GM19468 (cell line): ENCODE measurements at regions not wholly inside any gene's neighbourhood (a gene's known extent, or its start where the extent isn't known, plus 50 kb on each side); places are given as distances from the start of the nearest gene placed in this dataset.
A peak's percentile ranks its signal among the peaks of the same experiment; 100 is the strongest.

ENCODE experiments used
- ATAC-seq: cut with Tn5 transposase; IDR thresholded peaks from one replicate; pipeline ENCODE4 v1.9.1; 2021; ENCODE audit warnings: mild to moderate bottlenecking, moderate library complexity, moderate number of reproducible peaks; ENCODE audit not compliant: unreplicated experiment; ENCODE audit errors: extremely low read depth

DNA sequence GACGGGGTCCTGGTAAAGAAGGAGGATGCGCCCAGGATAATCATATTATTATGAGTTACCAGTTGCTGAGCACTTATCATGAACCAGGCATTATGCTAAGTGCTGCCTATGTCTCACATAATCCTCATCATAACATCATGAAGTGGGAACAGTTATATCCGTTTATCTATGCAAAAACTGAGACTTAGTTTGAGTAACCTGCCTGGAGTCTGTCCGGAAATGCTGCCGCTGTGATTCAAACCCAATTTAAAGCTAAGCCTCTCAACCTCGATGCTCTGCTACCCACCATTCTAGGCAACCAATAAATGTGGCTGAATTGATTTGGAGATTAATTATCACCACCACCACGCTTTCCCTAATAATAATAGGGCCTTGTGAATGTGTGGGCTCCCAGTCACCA, 111.5 kb upstream of the CLMP start:
- no peak for ATAC-seq

DNA sequence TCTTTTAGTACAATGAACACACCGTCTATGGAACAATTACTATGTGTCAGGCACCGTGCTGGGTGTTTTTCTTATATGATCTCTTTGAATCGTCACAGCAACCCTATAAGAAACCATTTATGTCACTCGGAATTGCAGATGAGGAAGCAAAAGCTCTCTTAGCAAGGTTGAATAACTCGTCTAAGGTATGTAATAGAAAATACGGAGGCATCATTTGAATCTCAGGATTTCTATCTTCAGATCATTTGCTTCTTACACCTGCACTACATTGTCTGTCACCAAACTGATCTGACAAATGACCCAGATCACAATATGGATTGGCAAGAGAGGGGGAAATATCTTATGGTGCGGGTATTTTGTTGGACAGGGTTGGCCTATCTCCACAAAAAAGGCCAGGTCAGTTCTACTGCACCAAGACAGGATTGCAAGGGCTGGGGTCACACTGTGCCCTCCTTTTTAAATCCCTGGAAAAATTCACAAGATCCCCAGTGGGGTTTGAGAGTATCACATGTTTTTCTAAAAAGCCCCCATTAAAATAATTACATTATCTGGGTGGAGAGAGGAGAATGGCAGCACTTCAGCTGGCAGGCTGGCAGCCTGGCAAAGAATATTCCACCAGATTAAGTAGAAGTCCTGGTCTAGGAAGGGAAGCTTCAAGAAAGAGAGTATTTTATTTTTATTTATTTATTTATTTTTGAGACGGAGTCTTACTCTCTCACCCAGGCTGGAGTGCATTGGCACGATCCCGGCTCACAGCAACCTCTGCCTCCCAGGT, 110.7 kb upstream of the CLMP start:
- no peak for ATAC-seq

- ATAC-seq = no peak
These were observed 109.9 kb upstream of the CLMP start for GRCh38 chr11:123304828-123305466.

GRCh38 chr11:123303924-123304323, 108.9 kb upstream of the CLMP start:
- ATAC-seq = no peak

GRCh38 chr11:123302751-123303195, 107.7 kb upstream of the CLMP start:
- no peak for ATAC-seq

GRCh38 chr11:123301696-123302400, 106.8 kb upstream of the CLMP start:
- peak; percentile 63 for ATAC-seq

DNA sequence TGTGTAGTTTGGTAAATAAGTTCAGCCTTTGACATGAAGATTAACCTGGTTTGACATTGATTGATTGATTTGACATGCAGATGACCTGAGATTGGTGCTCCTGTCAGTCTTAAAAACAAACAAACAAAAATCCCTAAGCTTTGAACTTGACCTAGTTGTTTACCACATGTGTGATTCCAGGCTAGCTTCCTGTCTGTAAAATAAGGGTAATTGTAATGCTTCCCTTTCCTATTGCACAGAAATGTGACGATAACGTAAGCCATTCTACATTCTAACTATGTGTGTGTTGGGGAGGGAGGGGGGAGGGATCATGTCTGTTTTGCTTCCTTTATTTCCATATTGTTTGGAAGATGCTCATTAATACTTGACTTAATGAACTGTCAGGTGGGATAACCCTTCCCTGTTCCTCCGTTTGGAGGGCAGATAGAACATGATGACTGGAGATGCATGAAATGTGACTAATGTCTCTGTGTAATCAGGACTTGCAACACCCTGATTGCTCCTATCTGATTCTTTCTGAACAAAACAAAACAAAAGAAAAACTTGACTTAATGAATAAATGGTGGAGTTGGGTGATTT, 106.1 kb upstream of the CLMP start:
- ATAC-seq = no peak

DNA sequence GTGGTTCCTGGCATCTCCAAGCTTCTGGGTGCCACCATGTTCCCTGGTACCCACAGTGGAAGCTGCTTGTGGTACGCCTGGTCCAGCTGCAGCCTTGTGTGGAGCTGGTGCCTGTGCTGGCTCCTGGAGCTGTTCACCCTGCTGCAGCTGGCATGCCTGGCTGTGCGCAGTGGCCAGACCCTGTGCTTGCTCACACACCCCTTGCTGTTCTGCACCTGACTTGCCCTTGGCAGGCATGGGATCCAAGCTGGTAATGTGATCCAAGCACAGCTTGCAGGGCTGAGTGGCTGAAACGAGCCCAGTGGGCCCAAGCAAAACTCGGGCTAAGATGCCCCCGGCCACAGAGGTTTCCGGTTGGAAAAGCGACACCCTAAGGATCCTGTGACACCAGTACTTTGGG, 104.7 kb upstream of the CLMP start:
- no peak for ATAC-seq

- ATAC-seq = no peak
These were observed 103.7 kb upstream of the CLMP start for GRCh38 chr11:123298488-123299447.

GRCh38 chr11:123292647-123293046, 97.6 kb upstream of the CLMP start:
- ATAC-seq = no peak

GRCh38 chr11:123291201-123291869, 96.3 kb upstream of the CLMP start:
- no peak for ATAC-seq

DNA sequence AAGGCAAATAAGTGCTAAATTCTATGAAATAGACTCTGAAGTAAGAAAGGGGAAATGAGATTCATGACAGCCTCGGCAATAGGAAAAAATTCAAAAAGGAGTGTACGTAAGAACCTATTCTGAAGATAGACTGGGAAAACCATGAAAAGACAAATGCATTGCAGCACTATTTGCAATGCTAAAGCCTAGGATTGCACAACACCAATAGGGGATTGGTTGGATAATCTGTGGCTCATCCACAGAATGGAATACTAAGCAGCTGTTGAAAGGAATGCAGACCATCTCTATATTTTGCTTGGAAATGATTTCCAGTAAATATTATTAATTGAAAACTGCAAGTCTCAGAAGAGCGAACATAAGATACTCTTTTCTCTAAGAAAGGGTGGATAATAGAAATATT, 91.7 kb upstream of the CLMP start:
- no peak for ATAC-seq

- ATAC-seq = no peak
These were observed 91.2 kb upstream of the CLMP start for GRCh38 chr11:123286255-123286654.

- no peak for ATAC-seq
These were observed 89.4 kb upstream of the CLMP start for GRCh38 chr11:123284454-123284853.

DNA sequence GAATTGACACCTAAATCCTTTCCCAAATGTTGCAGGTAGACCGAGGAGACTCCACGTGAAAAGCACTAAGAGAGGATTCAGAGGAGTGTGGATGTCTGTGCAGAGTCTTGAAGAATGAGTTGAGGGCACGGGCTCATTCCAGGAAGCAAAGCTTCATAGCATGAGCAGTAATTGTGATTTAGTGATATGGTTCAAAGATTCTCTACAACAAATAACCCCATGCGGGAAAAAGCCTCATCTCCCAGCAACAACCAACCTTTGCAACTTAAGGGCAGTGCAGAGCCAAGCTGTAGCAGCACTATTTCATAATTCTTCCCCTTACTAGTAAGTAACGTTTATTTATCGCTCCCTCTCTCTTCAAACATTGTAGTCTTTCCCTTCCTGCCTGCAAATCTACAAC, 87.5 kb upstream of the CLMP start:
- ATAC-seq = no peak

DNA sequence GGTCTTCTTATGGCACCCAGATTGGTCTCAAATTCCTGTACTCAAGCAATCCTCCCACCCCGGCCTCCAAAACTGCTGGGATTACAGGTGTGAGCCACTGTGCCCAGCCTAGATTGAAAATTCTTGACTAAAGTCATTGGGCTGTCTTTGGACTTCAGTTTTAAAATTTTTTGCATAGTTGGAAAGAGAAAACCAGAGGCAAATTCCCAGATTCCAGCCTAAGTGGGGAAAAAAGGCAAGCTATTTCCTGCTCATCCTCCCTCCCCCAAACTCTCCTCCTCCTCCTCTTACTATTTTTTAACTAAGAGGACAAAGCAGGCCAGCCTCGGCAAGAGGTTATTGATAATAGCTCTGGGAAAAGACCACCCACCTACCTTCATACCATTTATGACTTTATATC, 78.6 kb upstream of the CLMP start:
- ATAC-seq = no peak

- no peak for ATAC-seq
These were observed 77.5 kb upstream of the CLMP start for GRCh38 chr11:123272565-123272964.

GRCh38 chr11:123268156-123268555, 73.1 kb upstream of the CLMP start:
- ATAC-seq = no peak

DNA sequence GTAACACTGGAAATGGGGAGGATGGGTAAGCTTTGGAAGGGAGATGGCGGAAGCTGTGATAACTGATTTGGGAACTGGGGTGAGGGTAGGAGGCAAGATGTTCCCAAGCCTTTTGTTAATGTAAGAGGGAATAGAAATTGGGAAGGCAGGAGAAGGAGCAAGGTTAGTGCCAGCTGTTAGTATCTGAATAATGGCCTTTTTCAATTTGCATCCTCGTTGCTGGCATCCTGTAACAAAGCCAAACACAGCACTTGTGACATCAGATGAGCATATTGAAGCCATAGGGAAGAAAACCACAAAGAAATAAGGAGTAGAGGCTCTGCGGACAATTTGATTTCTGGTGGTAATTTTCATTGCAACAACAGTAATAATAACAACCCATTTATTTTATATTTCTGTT, 70.9 kb upstream of the CLMP start:
- no peak for ATAC-seq
